22Rv1 (cell line): ENCODE measurements at regions not wholly inside any gene's neighbourhood (a gene's known extent, or its start where the extent isn't known, plus 50 kb on each side); places are given as distances from the start of the nearest gene placed in this dataset.

Experiments
- H3K27ac ChIP-seq: fragments of 450-650 bp; 2 replicates; pipeline ENCODE4 v1.5.1; 2017
- CTCF ChIP-seq: fragments of 450-650 bp; IDR thresholded peaks from 2 replicates; pipeline ENCODE4 v1.5.1; 2017; ENCODE audit warnings: mild to moderate bottlenecking
- ZFX ChIP-seq: fragments of 450-650 bp; IDR thresholded peaks from 2 replicates; pipeline ENCODE4 v1.6.1; 2017; ENCODE audit warnings: antibody characterized with exemption, borderline replicate concordance

- TF ChIP-seq ZFX (no peak), CTCF (no peak)
- H3K27ac ChIP-seq = no peak overlapping the region
Measured at GRCh38 chr4:153962311-153963039, 173.6 kb upstream of the SFRP2 start.

GRCh38 chr4:153955327-153955726, 166.4 kb upstream of the SFRP2 start:
- no peak overlapping the region for H3K27ac ChIP-seq

GRCh38 chr4:153954654-153955053, 165.8 kb upstream of the SFRP2 start:
- H3K27ac ChIP-seq = no peak overlapping the region
- TF ChIP-seq ZFX (no peak), CTCF (no peak)

More at GRCh38 chr4:153955327-153955726, 166.4 kb upstream of the SFRP2 start:
- TF ChIP-seq ZFX (no peak), CTCF (no peak)

- TF ChIP-seq ZFX = no peak
- TF ChIP-seq CTCF = no peak
- H3K27ac ChIP-seq = no peak overlapping the region
Measured at GRCh38 chr4:153950100-153950979, 161.5 kb upstream of the SFRP2 start.

GRCh38 chr4:153948041-153948440, 159.2 kb upstream of the SFRP2 start:
- no peak overlapping the region for H3K27ac ChIP-seq
- no peak for TF ChIP-seq CTCF
- no peak for TF ChIP-seq ZFX

- no peak overlapping the region for H3K27ac ChIP-seq
- no peak for TF ChIP-seq ZFX
- TF ChIP-seq CTCF = no peak
Measured at GRCh38 chr4:153947124-153947523, 158.2 kb upstream of the SFRP2 start.

- no peak overlapping the region for H3K27ac ChIP-seq
- TF ChIP-seq ZFX (no peak), CTCF (no peak)
Measured at GRCh38 chr4:153945704-153946103, 156.8 kb upstream of the SFRP2 start.
